Stimulated activated naive CD8-positive, alpha-beta T cell treated with anti-CD3 and anti-CD28 coated beads, Interleukin-15, amount 100 ng/mL, for 72 hours (primary cell): ENCODE measurements at regions not wholly inside any gene's neighbourhood (a gene's known extent, or its start where the extent isn't known, plus 50 kb on each side); places are given as distances from the start of the nearest gene placed in this dataset.

Experiments used
- ATAC-seq: fragments of 150-1000 bp; cut with Tn5 transposase; 2 replicates; pipeline ENCODE4 v1.10.0; 2021; ENCODE audit warnings: mild to moderate bottlenecking, moderate library complexity
- DNase-seq, 2 donors: peaks; one replicate each; pipeline ENCODE4 v3.0.0; 2021 to 2022
- H3K27ac Mint-ChIP-seq, 2 donors: one replicate each; pipeline ENCODE4 v1.8.0; 2022; ENCODE audit warnings: mild to moderate bottlenecking in 2 of 2, mixed read lengths in 2 of 2, moderate library complexity in 2 of 2
- H3K27me3 Mint-ChIP-seq: one replicate; pipeline ENCODE4 v1.8.0; 2022; ENCODE audit warnings: mixed read lengths
- H3K4me1 Mint-ChIP-seq: one replicate; pipeline ENCODE4 v1.8.0; 2022; ENCODE audit warnings: mild to moderate bottlenecking, mixed read lengths
- H3K4me3 Mint-ChIP-seq, 2 donors: one replicate each; pipeline ENCODE4 v1.8.0; 2022; ENCODE audit warnings: mild to moderate bottlenecking in 2 of 2, mixed read lengths in 2 of 2, moderate library complexity in 1 of 2
- H3K9me3 Mint-ChIP-seq, 2 donors: one replicate each; pipeline ENCODE4 v1.8.0; 2022; ENCODE audit warnings: mixed read lengths in 2 of 2

DNA sequence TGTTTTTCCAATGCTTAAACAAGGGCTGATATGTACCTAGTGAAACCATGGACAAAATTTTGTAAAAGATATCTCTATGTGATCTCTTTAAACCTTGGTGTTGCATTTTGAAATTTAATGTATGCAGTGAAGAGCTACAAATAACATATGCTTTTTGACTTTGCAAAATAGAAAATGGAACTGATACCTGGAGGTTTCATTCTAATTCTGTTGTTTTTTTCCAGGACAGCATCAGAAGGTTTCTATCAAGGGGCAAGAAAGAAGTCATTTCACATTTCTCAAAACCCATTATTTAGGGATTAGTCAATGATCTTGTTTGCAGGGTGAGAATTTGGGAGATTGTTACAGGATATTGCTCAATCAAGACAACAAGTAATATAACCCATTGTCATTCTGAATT is 549.3 kb downstream of the CDY2B start:
- ATAC-seq (no peak), DNase-seq (no peak)
- Mint-ChIP-seq H3K4me3 (no peak overlapping the region), H3K9me3 (peaks cover 8 to 15% of the 10 kb centered on the region in 2 donors), H3K27me3 (no peaks in the 10 kb centered on the region), H3K4me1 (no peaks in the 10 kb centered on the region), H3K27ac (no peak overlapping the region)

DNA sequence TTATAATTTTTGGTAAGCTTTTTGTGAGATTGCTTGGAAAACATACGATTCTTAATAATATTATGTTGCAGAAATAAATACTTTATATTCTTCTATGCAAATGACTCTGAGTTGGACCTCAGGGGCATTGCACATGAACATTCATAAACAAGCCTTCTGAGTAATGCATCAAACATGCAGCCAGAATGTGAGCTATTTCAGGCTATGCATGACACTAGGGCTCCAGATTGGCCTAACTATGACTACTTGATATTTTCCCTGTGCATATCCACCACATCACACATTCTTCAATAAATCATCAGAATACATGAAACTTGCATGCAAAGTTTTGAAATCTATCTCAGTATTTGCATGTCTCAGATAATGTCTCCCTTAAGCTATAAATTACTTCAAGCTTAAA is 560.1 kb downstream of the CDY2B start:
- H3K9me3 Mint-ChIP-seq, result no peaks in the 10 kb centered on the region
- H3K27me3 Mint-ChIP-seq, result no peaks in the 10 kb centered on the region
- H3K4me1 Mint-ChIP-seq, result no peaks in the 10 kb centered on the region
- ATAC-seq (no peak), DNase-seq (no peak)
- no peak overlapping the region for H3K27ac Mint-ChIP-seq
- H3K4me3 Mint-ChIP-seq, result no peak overlapping the region

DNA sequence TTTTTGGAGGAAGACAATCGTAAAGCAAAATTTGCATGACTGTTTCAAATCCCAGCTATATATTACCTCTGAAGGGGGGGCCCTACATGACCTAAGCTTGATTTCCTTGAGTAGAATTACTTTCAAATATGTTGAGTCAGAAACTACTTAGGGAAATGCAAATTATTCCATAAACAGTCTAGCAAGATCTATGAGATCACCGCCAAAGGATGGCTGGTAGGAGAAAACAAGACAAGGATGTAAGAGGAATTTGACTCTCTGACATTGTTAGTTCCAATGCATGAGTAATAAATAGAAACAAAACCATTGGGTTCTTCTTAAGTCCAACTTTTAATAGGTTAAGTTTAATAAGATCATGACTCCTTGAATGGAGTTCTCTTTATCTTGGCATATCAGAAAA is 561.4 kb downstream of the CDY2B start:
- no peak for DNase-seq
- ATAC-seq, result no peak
- no peak overlapping the region for H3K4me3 Mint-ChIP-seq
- H3K4me1 Mint-ChIP-seq, result no peaks in the 10 kb centered on the region
- peaks cover 7 to 12% of the 10 kb centered on the region in 2 donors for H3K9me3 Mint-ChIP-seq
- H3K27me3 Mint-ChIP-seq, result no peaks in the 10 kb centered on the region
- H3K27ac Mint-ChIP-seq, result no peak overlapping the region

DNA sequence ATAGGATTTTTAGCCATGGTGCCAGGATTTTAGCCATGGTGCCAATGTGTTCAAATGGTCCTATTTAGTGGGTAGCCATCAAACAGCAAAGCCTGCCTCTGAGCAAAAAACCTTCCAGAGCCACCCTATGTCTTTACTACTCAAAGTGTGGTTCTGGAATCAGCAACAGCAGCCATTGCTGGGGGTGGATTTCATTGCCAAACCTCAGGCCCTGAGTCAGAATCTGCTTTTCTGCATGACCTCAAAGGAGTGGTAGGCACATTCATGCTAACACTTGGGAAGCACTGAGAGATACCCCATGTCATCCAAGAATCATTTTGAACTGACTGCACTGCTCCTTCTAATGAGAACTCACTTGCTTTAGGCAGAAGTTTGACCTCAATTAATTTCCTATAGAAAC is 603.0 kb downstream of the CDY2B start:
- Mint-ChIP-seq H3K27me3 (no peaks in the 10 kb centered on the region), H3K27ac (no peak overlapping the region)

DNA sequence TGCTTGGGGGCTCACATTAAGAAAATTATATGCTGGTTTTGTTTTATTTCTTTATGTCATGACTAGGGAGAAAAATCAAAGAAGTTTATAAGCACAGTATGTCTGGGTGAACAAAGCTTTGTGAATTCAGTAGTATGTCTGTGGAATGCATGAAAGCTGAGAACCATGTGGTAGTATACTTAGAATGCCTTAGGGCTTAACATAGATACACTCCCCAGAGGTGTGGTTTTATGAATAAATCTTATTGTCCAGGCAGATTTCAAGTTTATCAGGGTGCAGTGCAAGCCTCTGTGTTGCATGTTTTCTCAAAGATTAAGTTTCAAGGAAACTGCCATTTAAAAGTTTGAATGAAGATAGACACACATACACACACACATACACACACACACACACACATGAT is 620.5 kb downstream of the CDY2B start:
- Mint-ChIP-seq H3K4me1 (no peaks in the 10 kb centered on the region), H3K4me3 (no peak overlapping the region), H3K9me3 (peaks cover 4 to 11% of the 10 kb centered on the region in 2 donors), H3K27me3 (no peaks in the 10 kb centered on the region), H3K27ac (no peak overlapping the region)
- DNase-seq (no peak), ATAC-seq (no peak)

More for the DNA sequence above, 603.0 kb downstream of the CDY2B start:
- Mint-ChIP-seq H3K4me3 (no peak overlapping the region), H3K4me1 (no peaks in the 10 kb centered on the region), H3K9me3 (peaks cover 0 to 6% of the 10 kb centered on the region in 2 donors)
- no peak for DNase-seq
- peak; percentile 15 for ATAC-seq

DNA sequence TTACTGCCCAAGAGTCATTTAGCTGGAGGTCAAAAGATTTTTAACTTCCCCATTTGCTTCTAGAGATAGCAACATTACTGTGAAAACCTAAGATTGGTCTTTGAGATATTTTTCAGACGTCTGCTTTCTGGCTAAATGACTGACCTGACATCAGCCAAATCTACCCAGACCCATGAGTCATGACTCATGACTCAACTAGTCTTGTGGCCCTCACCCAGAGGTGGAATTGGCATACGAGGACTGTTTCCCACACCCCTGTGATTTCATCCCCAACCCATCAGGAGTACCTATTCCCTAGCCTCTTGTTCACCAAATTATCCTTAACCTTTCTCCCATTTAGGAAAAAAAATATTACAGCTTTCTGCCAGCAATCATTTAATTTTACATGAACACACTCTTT is 641.6 kb downstream of the CDY2B start:
- no peaks in the 10 kb centered on the region for H3K4me1 Mint-ChIP-seq
- H3K27ac Mint-ChIP-seq, result no peak overlapping the region
- H3K4me3 Mint-ChIP-seq, result no peak overlapping the region
- ATAC-seq (no peak), DNase-seq (no peak)
- H3K9me3 Mint-ChIP-seq, result peaks cover 6 to 27% of the 10 kb centered on the region in 2 donors
- H3K27me3 Mint-ChIP-seq, result no peaks in the 10 kb centered on the region

DNA sequence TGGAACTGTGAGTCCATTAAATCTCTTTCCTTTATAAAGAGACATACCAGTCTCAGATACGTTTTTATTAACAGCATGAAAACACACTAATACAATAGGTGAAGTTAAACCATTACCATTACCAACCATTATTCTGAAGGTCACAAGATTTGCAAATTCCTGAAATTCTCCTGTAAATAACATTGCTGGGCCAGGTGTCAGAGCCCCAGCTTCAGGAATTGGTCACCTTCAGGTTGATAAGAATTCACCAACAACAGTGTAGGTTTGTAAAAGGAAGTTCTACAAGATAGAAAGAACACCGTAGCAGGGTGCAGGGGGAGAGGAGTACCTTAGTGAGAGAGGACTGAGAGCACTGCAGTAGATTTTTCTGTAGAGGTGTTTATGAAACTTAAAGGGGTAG is 644.3 kb downstream of the CDY2B start:
- no peak for DNase-seq

DNA sequence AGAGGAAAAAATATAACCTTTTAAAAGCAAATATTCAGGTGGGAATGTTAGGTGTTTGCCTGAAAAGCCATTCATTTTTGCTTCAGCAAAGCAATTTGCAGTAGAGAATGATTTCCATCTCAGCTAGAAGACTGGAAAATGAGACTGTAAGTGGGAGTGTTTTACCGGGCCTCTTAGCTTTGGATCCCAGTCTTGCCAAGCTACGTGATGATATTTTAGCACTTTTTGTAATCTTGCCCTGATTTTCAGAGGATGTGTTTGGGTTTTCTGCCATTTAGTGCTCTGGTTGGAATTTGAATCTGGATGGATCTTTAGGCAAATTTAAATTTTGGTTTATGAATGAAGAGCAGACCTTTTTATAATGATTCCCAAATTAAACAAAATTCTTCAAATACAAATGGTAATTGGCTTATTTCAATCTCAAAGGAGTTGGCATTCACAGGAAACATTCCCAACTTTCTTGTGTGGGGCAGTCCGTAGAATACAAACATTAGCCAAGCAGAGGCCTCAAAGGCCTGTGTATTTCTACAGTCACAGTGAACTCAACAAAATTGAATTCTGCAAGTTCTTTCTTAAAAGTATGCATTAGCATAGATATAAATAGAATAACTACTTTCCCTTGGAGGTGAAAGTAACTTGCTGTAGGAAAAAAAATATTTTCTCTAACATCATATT is 646.4 kb downstream of the CDY2B start:
- Mint-ChIP-seq H3K4me1 (no peaks in the 10 kb centered on the region), H3K9me3 (peaks cover 6 to 15% of the 10 kb centered on the region in 2 donors), H3K27me3 (no peaks in the 10 kb centered on the region), H3K4me3 (no peak overlapping the region), H3K27ac (no peak overlapping the region)
- no peak for DNase-seq
- no peak for ATAC-seq

More for the DNA sequence above, 644.3 kb downstream of the CDY2B start:
- no peaks in the 10 kb centered on the region for H3K27me3 Mint-ChIP-seq
- no peak for ATAC-seq
- no peak overlapping the region for H3K27ac Mint-ChIP-seq
- no peak overlapping the region for H3K4me3 Mint-ChIP-seq
- no peaks in the 10 kb centered on the region for H3K4me1 Mint-ChIP-seq
- peaks cover 6 to 15% of the 10 kb centered on the region in 2 donors for H3K9me3 Mint-ChIP-seq

DNA sequence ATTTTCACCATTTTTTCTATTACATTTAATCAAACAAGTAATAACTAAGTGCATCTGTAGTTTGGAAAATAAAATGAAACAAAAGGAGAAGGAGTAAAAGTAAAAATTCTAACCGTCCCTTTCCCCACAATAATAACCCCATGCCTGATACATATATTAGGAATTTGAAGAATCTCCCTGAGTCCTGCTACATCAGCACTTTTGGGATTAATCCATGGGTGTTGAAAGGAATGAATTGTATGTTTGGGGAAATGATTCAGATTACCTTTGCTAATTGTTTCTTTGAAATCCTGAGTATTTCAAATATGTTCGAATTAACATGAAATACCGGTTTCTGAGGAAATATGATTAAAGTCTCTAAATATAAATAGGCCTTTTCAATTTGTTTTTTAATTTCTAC is 648.0 kb downstream of the CDY2B start:
- no peak overlapping the region for H3K4me3 Mint-ChIP-seq
- H3K9me3 Mint-ChIP-seq, result peaks cover 3 to 18% of the 10 kb centered on the region in 2 donors
- H3K4me1 Mint-ChIP-seq, result no peaks in the 10 kb centered on the region
- no peak overlapping the region for H3K27ac Mint-ChIP-seq
- H3K27me3 Mint-ChIP-seq, result no peaks in the 10 kb centered on the region
- ATAC-seq (no peak), DNase-seq (no peak)

DNA sequence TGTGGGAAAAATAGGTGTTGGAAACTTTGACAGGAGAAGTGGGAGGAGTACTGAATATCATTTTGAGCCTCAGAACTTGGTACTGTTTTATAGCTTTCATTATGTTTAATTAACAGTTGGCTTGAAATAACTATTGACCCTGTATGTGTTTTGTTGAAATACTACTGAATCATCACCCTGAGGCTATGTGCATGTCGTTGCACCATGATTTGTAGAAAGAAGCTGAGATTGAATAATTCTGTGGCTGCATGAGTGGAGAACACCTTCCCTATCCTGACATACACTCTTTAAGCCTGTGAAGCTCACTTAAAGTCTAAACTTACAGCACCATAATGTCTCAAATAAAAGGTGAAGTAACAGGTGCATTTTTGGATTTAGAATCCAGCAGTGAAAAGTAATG is 656.5 kb downstream of the CDY2B start:
- no peaks in the 10 kb centered on the region for H3K27me3 Mint-ChIP-seq
- peaks cover 0 to 9% of the 10 kb centered on the region in 2 donors for H3K9me3 Mint-ChIP-seq
- H3K27ac Mint-ChIP-seq, result no peak overlapping the region
- ATAC-seq (no peak), DNase-seq (no peak)
- H3K4me1 Mint-ChIP-seq, result no peaks in the 10 kb centered on the region
- H3K4me3 Mint-ChIP-seq, result no peak overlapping the region

DNA sequence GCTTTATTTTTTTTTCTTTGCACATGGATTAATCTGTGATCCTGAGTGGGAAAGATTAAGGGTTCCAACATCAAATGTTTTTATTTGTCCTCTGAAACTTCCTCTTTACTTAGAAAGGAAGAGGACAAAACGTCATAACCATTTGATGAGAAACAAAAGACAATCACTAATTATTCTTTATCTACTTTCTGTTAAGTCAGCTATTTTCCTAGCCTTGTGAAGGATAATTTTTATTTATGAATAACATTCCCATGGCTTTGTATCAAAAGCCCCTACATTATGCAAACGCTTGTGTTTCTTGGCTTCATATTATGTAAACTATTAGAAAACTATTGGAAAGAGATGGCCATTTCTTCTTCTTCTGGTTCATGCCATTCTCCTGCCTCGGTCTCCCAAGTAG is 677.6 kb downstream of the CDY2B start:
- no peaks in the 10 kb centered on the region for H3K4me1 Mint-ChIP-seq
- H3K9me3 Mint-ChIP-seq, result peaks cover 8 to 13% of the 10 kb centered on the region in 2 donors
- DNase-seq, result no peak
- no peaks in the 10 kb centered on the region for H3K27me3 Mint-ChIP-seq
- H3K27ac Mint-ChIP-seq, result no peak overlapping the region
- ATAC-seq, result no peak
- no peak overlapping the region for H3K4me3 Mint-ChIP-seq

DNA sequence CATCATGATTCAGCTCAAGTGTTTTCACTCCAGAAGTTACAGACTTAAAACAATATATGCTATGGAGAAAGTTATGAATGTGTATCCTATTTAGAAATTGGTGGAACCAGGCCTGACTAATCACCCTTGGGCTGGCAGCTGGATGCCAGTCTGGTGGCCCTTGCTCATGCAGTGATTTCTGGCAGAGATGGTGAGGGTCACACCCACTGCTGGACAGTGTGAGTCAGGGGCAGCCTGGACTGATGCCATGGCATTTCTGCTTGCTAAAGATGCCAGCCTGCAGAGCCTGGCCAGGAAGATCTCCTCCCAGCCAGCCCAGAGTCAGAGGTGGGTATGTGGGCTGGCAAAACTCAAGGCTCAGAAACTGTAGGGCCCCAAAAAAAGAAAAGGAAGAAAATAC is 695.7 kb downstream of the CDY2B start:
- Mint-ChIP-seq H3K4me1 (no peaks in the 10 kb centered on the region), H3K4me3 (no peak overlapping the region)
- ATAC-seq, result no peak

DNA sequence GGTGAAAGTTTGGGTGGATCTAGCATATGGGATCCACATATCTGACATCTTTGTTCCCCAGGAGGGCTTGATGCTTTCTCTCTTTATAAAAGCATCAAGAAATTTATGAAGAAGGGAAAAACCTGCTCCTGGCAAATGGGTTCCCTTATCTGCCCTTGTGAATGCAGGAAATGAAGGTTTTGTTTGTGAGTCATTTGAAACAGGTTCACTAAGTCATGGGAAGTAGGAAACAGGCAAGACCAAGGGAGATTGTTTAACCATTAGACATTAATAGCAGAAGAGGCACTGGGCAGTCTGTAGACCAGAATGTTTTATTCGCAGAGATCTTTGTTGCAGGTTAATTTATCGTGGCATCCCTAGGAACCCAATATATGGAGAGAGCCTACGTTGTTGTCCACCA is 713.1 kb downstream of the CDY2B start:
- DNase-seq, result no peak
- no peak for ATAC-seq
- H3K4me3 Mint-ChIP-seq, result no peak overlapping the region
- peaks cover 10 to 21% of the 10 kb centered on the region in 2 donors for H3K9me3 Mint-ChIP-seq
- no peak overlapping the region for H3K27ac Mint-ChIP-seq
- H3K4me1 Mint-ChIP-seq, result no peaks in the 10 kb centered on the region
- no peaks in the 10 kb centered on the region for H3K27me3 Mint-ChIP-seq

More for the DNA sequence above, 695.7 kb downstream of the CDY2B start:
- no peaks in the 10 kb centered on the region for H3K27me3 Mint-ChIP-seq
- H3K9me3 Mint-ChIP-seq, result peaks cover 8 to 16% of the 10 kb centered on the region in 2 donors
- peak overlapping the region in 1 of 2 donors; percentile 34 for H3K27ac Mint-ChIP-seq
- DNase-seq, result no peak

DNA sequence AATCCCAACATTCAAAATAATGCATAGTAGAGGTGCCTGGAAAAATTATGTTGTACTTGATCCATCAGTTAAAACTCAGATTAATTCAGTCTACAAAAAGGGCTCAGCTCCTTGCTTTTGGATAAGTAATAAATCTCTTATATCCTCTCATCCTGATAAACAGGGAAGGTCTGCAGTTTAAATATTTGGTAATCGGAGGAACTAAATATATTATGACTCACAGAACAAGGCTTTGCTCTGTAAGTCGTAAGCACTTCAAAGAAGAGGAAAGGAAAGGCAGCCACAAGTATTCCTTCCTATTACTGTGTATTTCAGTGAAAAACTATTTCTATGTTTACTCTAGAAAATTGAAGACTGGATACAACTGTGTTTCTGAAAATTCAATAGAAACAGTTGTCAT is 757.9 kb downstream of the CDY2B start:
- Mint-ChIP-seq H3K27ac (no peak overlapping the region), H3K9me3 (peaks cover 8 to 21% of the 10 kb centered on the region in 2 donors), H3K27me3 (no peaks in the 10 kb centered on the region), H3K4me1 (no peaks in the 10 kb centered on the region), H3K4me3 (no peak overlapping the region)
- DNase-seq, result no peak
- ATAC-seq, result no peak

DNA sequence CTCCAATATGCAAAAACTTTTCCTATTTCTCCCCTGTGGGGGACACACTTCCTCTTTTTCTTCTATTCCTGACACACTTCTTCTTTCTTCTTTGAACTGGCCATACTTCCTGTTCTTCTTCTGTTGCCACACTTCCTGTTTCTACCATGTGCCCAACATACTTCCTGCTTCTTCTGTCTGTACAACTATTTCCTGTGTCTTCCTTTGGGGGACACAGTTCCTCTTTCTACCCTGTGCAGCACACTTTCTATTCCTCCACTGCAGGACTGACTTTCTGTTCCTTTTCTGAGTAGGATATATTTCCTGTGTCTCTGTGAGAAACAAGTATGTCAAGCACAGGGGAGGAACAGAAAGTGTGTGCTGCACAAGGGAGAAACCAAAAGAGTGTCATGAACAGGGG is 794.7 kb downstream of the CDY2B start:
- no peak overlapping the region for H3K4me3 Mint-ChIP-seq
- ATAC-seq (peak; percentile 74), DNase-seq (no peak)
- no peak overlapping the region for H3K27ac Mint-ChIP-seq
- no peaks in the 10 kb centered on the region for H3K4me1 Mint-ChIP-seq
- H3K9me3 Mint-ChIP-seq, result peaks cover 5 to 6% of the 10 kb centered on the region in 2 donors
- H3K27me3 Mint-ChIP-seq, result no peaks in the 10 kb centered on the region

DNA sequence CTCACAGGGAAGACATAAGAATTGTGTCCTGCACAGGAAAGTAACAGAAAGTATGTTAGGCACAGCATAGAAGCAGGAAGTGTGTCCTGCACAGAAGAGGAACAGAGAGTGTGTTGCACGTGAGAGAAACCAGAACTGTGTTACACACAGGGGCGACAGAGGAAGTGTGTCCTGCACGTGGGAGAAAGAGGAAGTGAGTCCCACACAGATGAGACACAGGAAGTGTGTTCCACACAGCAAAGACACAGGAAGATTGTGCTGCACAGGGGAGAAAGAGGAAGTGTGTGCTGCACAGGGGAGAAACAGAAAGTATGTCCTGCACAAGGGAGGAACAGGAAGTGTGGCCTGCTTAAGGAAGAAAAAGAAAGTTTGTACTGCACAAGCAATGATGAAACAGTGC is 800.1 kb downstream of the CDY2B start:
- DNase-seq, result no peak
- Mint-ChIP-seq H3K27me3 (no peaks in the 10 kb centered on the region), H3K4me3 (peak overlapping the region in 1 of 2 donors; percentile 38), H3K27ac (peak overlapping the region; percentile 2 to 54), H3K9me3 (peaks cover 42 to 46% of the 10 kb centered on the region in 2 donors), H3K4me1 (peaks cover 39% of the 10 kb centered on the region)
- peak; percentile 39 for ATAC-seq

DNA sequence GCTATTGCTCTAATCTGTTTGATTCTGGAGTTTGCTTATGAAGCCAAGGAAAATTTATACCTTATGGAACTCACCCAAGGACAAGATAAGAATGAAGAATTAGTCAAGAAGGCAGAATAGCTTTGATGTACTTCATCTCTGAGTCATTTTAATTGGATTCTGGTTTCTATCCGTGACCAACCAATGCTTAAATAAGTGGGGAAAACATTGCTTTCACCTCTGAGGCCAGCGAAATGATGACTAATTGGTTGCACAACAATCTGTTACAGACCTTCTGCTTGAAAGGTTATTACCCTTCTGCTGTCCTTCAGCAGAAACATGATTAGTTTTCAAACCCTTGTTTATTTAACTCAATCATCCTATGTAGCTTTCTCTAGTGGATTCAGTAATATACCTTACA is 812.7 kb downstream of the CDY2B start:
- H3K27me3 Mint-ChIP-seq, result no peaks in the 10 kb centered on the region
- DNase-seq, result no peak
- ATAC-seq, result no peak
- H3K27ac Mint-ChIP-seq, result no peak overlapping the region
- H3K4me3 Mint-ChIP-seq, result no peak overlapping the region
- peaks cover 17% of the 10 kb centered on the region for H3K4me1 Mint-ChIP-seq
- peaks cover 17 to 19% of the 10 kb centered on the region in 2 donors for H3K9me3 Mint-ChIP-seq
